ENCODE measurements at regions not wholly inside any gene's neighbourhood (a gene's known extent, or its start where the extent isn't known, plus 50 kb on each side); places are given as distances from the start of the nearest gene placed in this dataset.

DNA sequence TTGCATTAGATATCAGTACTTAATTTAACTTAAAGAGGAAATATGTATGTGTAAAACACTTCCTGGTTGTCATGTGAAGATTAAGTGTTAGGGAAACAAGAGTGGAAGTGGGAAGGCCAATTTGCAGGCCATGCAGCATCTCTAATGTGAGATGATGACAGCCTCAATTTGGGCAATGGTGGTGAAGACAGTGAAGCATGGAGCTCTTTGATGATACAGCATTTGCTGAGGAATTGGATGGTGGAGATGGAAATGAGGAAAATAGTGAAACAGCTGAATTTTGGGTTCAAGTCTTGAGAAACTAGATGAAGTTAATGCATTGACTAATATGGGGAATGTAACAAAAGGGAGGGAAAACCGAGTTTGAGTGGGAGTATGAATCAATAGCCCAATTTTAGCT, 231.7 kb upstream of the MIR17HG start:
- Histone ChIP-seq H3K4me2 (no peak overlapping the region), H3K4me1 (peaks cover 14% of the 10 kb centered on the region), H3K4me3 (no peak overlapping the region), H3K27me3 (no peaks in the 10 kb centered on the region), H2AFZ (replicated peaks) (no peak overlapping the region), H3K27ac (no peak overlapping the region), H3F3A (ENCODE audit: low read depth) (no peaks in the 10 kb centered on the region), H3K9ac (no peak overlapping the region), H3K79me2 (ENCODE audit: low read depth) (no peaks in the 10 kb centered on the region), H4K20me1 (ENCODE audit: low read depth) (no peaks in the 10 kb centered on the region), H3K36me3 (no peaks in the 10 kb centered on the region), H3K9me3 (ENCODE audit: low read depth) (no peaks in the 10 kb centered on the region)
- Mint-ChIP-seq H3K36me3 (peaks cover 1% of the 10 kb centered on the region), H3K9me3 (no peaks in the 10 kb centered on the region), H3K27me3 (ENCODE audit: insufficient read depth, low read depth) (no peaks in the 10 kb centered on the region), H3K27ac (no peak overlapping the region), H3K4me3 (no peak overlapping the region), H3K4me1 (peaks cover 30% of the 10 kb centered on the region)
- no peak for TF ChIP-seq EZH2phosphoT487 (IDR thresholded peaks at IDR 0.05)
- TF ChIP-seq, protein P1, sequence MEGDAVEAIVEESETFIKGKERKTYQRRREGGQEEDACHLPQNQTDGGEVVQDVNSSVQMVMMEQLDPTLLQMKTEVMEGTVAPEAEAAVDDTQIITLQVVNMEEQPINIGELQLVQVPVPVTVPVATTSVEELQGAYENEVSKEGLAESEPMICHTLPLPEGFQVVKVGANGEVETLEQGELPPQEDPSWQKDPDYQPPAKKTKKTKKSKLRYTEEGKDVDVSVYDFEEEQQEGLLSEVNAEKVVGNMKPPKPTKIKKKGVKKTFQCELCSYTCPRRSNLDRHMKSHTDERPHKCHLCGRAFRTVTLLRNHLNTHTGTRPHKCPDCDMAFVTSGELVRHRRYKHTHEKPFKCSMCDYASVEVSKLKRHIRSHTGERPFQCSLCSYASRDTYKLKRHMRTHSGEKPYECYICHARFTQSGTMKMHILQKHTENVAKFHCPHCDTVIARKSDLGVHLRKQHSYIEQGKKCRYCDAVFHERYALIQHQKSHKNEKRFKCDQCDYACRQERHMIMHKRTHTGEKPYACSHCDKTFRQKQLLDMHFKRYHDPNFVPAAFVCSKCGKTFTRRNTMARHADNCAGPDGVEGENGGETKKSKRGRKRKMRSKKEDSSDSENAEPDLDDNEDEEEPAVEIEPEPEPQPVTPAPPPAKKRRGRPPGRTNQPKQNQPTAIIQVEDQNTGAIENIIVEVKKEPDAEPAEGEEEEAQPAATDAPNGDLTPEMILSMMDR (IDR thresholded peaks at IDR 0.05), result no peak
- TF ChIP-seq EZH2 (IDR thresholded peaks at IDR 0.05), result no peak
- no peak for DNase-seq (ENCODE audit: low spot score)

DNA sequence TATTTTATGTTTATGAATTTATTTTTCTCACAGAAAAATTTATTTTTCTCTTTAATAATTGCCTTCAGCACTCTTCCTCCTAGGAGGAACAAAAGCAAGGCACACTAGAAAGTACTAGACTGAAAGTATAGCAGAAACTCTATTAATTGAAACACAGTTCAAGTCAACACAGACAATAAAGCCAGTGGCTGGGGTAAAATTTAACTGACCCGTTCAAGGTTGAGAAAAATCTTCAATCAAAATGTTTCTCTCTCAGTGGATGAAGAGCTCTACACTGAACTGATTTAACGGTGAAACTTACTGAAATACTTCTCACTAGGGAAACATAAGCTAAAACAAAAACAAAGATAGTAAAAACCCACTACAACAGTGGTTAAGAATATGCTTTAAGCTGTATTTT, 230.1 kb upstream of the MIR17HG start:
- H3K9me3 ChIP-seq (ENCODE audit: low read depth), result no peaks in the 10 kb centered on the region

DNA sequence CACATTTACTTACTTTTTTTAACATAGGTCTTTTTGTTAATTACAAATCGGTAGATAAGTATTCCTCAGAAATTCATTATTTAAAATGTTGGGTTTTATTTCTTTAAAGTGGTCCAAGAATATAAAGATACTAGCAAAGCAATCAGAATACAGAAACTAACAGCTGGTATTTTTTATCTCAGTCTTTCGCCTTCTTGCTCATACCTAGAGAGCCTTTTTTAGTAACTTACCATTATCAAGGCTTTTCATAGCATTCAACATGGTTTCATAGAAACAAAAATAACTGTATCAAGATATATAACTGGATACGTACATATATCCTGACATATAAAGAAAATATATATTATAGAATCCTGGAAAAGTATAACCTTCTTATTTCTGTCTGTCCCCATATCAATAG, 227.8 kb upstream of the MIR17HG start:
- DNase-seq (ENCODE audit: low spot score), result no peak
- no peaks in the 10 kb centered on the region for H4K20me1 ChIP-seq (ENCODE audit: low read depth)
- H3K4me2 ChIP-seq, result no peak overlapping the region
- no peaks in the 10 kb centered on the region for H3F3A ChIP-seq (ENCODE audit: low read depth)
- Mint-ChIP-seq H3K36me3 (peaks cover 1% of the 10 kb centered on the region), H3K9me3 (no peaks in the 10 kb centered on the region), H3K27me3 (ENCODE audit: insufficient read depth, low read depth) (no peaks in the 10 kb centered on the region), H3K4me1 (peaks cover 10% of the 10 kb centered on the region), H3K4me3 (no peak overlapping the region), H3K27ac (no peak overlapping the region)
- H3K9me3 ChIP-seq (ENCODE audit: low read depth), result no peaks in the 10 kb centered on the region
- TF ChIP-seq, protein P1 (IDR thresholded peaks at IDR 0.05), result no peak
- TF ChIP-seq EZH2phosphoT487 (IDR thresholded peaks at IDR 0.05) (no peak), EZH2 (IDR thresholded peaks at IDR 0.05) (no peak)
- H3K4me3 ChIP-seq, result no peak overlapping the region
- H3K9ac ChIP-seq, result no peak overlapping the region
- no peaks in the 10 kb centered on the region for H3K79me2 ChIP-seq (ENCODE audit: low read depth)
- H3K27me3 ChIP-seq, result no peaks in the 10 kb centered on the region
- no peak overlapping the region for H3K27ac ChIP-seq
- H3K4me1 ChIP-seq, result peaks cover 4% of the 10 kb centered on the region
- no peak overlapping the region for H2AFZ ChIP-seq (replicated peaks)
- no peaks in the 10 kb centered on the region for H3K36me3 ChIP-seq

More for the DNA sequence above, 230.1 kb upstream of the MIR17HG start:
- H3K4me2 ChIP-seq, result no peak overlapping the region
- H3K36me3 Mint-ChIP-seq, result peaks cover 1% of the 10 kb centered on the region
- DNase-seq (ENCODE audit: low spot score), result no peak
- peaks cover 6% of the 10 kb centered on the region for H3K4me1 ChIP-seq
- no peaks in the 10 kb centered on the region for H3K79me2 ChIP-seq (ENCODE audit: low read depth)
- H3K36me3 ChIP-seq, result no peaks in the 10 kb centered on the region
- no peaks in the 10 kb centered on the region for H3K27me3 Mint-ChIP-seq (ENCODE audit: insufficient read depth, low read depth)
- no peak overlapping the region for H3K4me3 Mint-ChIP-seq
- no peaks in the 10 kb centered on the region for H4K20me1 ChIP-seq (ENCODE audit: low read depth)
- H3F3A ChIP-seq (ENCODE audit: low read depth), result no peaks in the 10 kb centered on the region
- H2AFZ ChIP-seq (replicated peaks), result no peak overlapping the region
- no peak overlapping the region for H3K4me3 ChIP-seq
- no peaks in the 10 kb centered on the region for H3K9me3 Mint-ChIP-seq
- H3K4me1 Mint-ChIP-seq, result peaks cover 15% of the 10 kb centered on the region
- H3K27ac ChIP-seq, result no peak overlapping the region
- H3K9ac ChIP-seq, result no peak overlapping the region
- TF ChIP-seq EZH2 (IDR thresholded peaks at IDR 0.05) (no peak), EZH2phosphoT487 (IDR thresholded peaks at IDR 0.05) (no peak)
- TF ChIP-seq, protein P1 (IDR thresholded peaks at IDR 0.05), result no peak
- no peaks in the 10 kb centered on the region for H3K27me3 ChIP-seq
- H3K27ac Mint-ChIP-seq, result peak overlapping the region; percentile 70

Data from neural progenitor cell (in vitro differentiated cells).